22Rv1 (cell line): ENCODE measurements at regions not wholly inside any gene's neighbourhood (a gene's known extent, or its start where the extent isn't known, plus 50 kb on each side); places are given as distances from the start of the nearest gene placed in this dataset.

Experiments used
- ZFX ChIP-seq: fragments of 450-650 bp; IDR thresholded peaks from 2 replicates; pipeline ENCODE4 v1.6.1; 2017; ENCODE audit warnings: antibody characterized with exemption, borderline replicate concordance
- TF ChIP-seq, protein P1 (sequence below): fragments of 450-650 bp; IDR thresholded peaks from 2 replicates; pipeline ENCODE4 v1.5.1; 2017; ENCODE audit warnings: mild to moderate bottlenecking

DNA sequence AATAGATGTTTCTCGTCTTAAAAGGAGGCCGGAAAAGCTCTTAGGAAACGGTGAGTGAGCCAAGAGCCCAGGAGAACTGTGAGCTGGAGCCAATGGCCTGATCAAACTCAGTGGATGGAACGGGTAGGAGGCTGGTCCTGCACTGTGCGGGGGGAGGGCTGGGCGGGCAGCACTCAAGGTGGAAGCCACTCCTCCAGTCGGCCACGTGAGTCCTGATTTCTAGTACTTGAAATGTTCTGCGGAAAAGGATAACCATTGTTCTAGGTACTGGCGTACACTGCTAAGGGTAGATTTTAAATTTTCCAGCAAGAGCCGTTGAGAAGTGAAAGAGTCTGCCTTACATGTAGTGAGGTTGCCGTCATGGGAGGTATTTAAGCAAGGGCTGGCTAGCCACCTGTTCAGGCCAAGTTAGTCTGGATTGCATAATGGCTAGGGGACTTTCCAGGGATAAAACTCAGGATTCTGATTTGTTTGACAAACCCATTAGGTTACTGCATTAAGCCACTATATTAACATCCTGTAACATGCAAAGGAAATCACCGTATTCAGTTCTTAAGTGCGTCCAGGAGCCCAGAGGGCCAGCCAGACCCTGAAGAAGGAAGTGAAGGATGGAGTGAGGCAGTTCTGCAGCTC, 51.3 kb upstream of the ODC1 start:
- TF ChIP-seq, protein P1, sequence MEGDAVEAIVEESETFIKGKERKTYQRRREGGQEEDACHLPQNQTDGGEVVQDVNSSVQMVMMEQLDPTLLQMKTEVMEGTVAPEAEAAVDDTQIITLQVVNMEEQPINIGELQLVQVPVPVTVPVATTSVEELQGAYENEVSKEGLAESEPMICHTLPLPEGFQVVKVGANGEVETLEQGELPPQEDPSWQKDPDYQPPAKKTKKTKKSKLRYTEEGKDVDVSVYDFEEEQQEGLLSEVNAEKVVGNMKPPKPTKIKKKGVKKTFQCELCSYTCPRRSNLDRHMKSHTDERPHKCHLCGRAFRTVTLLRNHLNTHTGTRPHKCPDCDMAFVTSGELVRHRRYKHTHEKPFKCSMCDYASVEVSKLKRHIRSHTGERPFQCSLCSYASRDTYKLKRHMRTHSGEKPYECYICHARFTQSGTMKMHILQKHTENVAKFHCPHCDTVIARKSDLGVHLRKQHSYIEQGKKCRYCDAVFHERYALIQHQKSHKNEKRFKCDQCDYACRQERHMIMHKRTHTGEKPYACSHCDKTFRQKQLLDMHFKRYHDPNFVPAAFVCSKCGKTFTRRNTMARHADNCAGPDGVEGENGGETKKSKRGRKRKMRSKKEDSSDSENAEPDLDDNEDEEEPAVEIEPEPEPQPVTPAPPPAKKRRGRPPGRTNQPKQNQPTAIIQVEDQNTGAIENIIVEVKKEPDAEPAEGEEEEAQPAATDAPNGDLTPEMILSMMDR: no peak
- no peak for TF ChIP-seq ZFX
